ENCODE measurements at regions not wholly inside any gene's neighbourhood (a gene's known extent, or its start where the extent isn't known, plus 50 kb on each side); places are given as distances from the start of the nearest gene placed in this dataset.

GRCh38 chr7:42672339-42672999 is 239.4 kb downstream of the C7orf25 start:
- TF ChIP-seq TAF1 (IDR thresholded peaks at IDR 0.05; ENCODE audit: low read depth, low read length): no peak
- no peak for TF ChIP-seq POLR2AphosphoS5 (IDR thresholded peaks at IDR 0.05; ENCODE audit: low read depth, low read length)
- no peak for TF ChIP-seq POLR2A (IDR thresholded peaks at IDR 0.05; ENCODE audit: low read depth, low read length)
- no peak for TF ChIP-seq SPI1 (IDR thresholded peaks at IDR 0.05; ENCODE audit: low read depth, low read length)
- no peak for TF ChIP-seq POU2F2 (IDR thresholded peaks at IDR 0.05; ENCODE audit: low read depth, low read length)
